ENCODE measurements at regions not wholly inside any gene's neighbourhood (a gene's known extent, or its start where the extent isn't known, plus 50 kb on each side); places are given as distances from the start of the nearest gene placed in this dataset.

GRCh38 chr6:121523628-121524027, 88.2 kb downstream of the GJA1 start:
- TF ChIP-seq, protein P1, sequence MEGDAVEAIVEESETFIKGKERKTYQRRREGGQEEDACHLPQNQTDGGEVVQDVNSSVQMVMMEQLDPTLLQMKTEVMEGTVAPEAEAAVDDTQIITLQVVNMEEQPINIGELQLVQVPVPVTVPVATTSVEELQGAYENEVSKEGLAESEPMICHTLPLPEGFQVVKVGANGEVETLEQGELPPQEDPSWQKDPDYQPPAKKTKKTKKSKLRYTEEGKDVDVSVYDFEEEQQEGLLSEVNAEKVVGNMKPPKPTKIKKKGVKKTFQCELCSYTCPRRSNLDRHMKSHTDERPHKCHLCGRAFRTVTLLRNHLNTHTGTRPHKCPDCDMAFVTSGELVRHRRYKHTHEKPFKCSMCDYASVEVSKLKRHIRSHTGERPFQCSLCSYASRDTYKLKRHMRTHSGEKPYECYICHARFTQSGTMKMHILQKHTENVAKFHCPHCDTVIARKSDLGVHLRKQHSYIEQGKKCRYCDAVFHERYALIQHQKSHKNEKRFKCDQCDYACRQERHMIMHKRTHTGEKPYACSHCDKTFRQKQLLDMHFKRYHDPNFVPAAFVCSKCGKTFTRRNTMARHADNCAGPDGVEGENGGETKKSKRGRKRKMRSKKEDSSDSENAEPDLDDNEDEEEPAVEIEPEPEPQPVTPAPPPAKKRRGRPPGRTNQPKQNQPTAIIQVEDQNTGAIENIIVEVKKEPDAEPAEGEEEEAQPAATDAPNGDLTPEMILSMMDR (conservative IDR thresholded peaks at IDR 0.05; ENCODE audit: low read depth, low read length), result no peak
- peak; percentile 88 for DNase-seq (ENCODE audit: low read depth)
- no peak overlapping the region for H3K4me3 ChIP-seq (ENCODE audit: low read depth, low read length)

DNA sequence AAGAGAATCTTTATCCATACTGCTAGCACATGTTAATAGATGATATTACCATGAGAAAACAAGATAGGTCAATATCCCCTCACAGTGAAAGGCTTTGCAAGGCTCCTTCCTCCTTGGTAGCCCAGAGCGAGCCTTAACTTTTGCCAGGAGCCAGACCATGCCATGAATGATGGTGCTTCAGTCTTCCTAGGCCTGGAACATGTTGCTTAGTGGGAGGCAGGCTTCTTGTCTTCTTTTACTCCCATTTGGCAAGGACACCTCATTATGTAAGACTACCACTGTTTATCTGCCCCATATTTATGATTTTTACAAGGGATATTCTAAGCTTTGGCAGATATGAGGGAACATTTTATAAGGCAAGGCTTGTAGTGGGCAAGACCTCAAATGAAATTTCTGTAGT, 90.8 kb downstream of the GJA1 start:
- H3K4me3 ChIP-seq (ENCODE audit: low read depth, low read length), result no peak overlapping the region
- TF ChIP-seq, protein P1 (conservative IDR thresholded peaks at IDR 0.05; ENCODE audit: low read depth, low read length), result no peak
- no peak for DNase-seq (ENCODE audit: low read depth)

GRCh38 chr6:121531658-121532169, 96.3 kb downstream of the GJA1 start:
- TF ChIP-seq, protein P1 (conservative IDR thresholded peaks at IDR 0.05; ENCODE audit: low read depth, low read length), result no peak
- DNase-seq (ENCODE audit: low read depth), result no peak

GRCh38 chr6:121533321-121533841, 97.9 kb downstream of the GJA1 start:
- H3K4me3 ChIP-seq (ENCODE audit: low read depth, low read length), result no peak overlapping the region
- DNase-seq (ENCODE audit: low read depth), result no peak
- TF ChIP-seq, protein P1 (conservative IDR thresholded peaks at IDR 0.05; ENCODE audit: low read depth, low read length), result no peak

More at GRCh38 chr6:121531658-121532169, 96.3 kb downstream of the GJA1 start:
- H3K4me3 ChIP-seq (ENCODE audit: low read depth, low read length), result no peak overlapping the region

DNA sequence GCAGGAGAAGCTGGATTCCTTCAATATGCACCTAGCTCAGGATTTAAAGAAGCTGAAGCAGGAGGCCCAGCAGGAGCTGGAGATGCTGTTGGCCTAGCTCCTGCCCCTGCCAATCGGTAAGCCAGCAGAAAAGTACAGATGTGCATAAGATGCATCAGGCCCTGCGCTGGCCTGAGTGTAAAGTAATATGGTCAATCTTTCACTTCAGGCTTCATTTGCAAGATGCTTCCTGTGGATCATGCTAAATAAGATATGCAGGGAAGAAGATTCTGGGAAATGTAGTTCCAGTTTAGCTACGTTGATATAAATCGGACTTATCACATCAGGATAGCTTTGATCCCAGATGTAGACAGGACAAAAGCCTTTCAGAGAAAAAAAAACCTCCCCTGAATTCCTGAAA, 100.3 kb downstream of the GJA1 start:
- TF ChIP-seq, protein P1 (conservative IDR thresholded peaks at IDR 0.05; ENCODE audit: low read depth, low read length), result no peak
- no peak for DNase-seq (ENCODE audit: low read depth)
- no peak overlapping the region for H3K4me3 ChIP-seq (ENCODE audit: low read depth, low read length)

DNA sequence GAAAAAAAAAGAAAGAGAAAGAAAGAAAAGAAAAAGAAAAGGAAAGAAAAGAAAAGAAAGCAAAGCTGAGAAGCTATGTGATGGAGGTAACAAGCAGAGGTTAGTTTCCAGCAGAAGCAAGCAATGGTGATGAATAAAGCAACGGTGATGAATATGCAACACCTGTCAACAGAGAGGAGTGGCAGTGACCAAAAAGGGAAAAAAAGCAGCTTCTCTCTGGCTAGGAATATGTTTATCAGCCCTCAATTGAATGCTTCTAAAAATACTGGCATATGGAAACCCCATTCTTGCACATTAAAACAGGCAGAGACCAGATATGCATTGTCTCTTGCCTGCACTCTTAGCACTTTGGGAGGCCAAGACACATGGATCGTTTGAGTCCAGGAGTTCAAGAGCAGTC, 100.9 kb downstream of the GJA1 start:
- DNase-seq (ENCODE audit: low read depth), result no peak
- H3K4me3 ChIP-seq (ENCODE audit: low read depth, low read length), result no peak overlapping the region
- TF ChIP-seq, protein P1 (conservative IDR thresholded peaks at IDR 0.05; ENCODE audit: low read depth, low read length), result no peak

GRCh38 chr6:121539439-121539838, 104.0 kb downstream of the GJA1 start:
- no peak overlapping the region for H3K4me3 ChIP-seq (ENCODE audit: low read depth, low read length)
- DNase-seq (ENCODE audit: low read depth), result no peak
- TF ChIP-seq, protein P1 (conservative IDR thresholded peaks at IDR 0.05; ENCODE audit: low read depth, low read length), result no peak

Measured in choroid plexus epithelial cell (primary cell).